Activated CD8-positive, alpha-beta T cell treated with anti-CD3 and anti-CD28 coated beads for 36 hours (primary cell): ENCODE measurements at regions not wholly inside any gene's neighbourhood (a gene's known extent, or its start where the extent isn't known, plus 50 kb on each side); places are given as distances from the start of the nearest gene placed in this dataset.
"Not testable (repeated sequence)": the region's sequence is repeated elsewhere in the genome, so short reads cannot be mapped to it uniquely, and the experiment has no call there.

Experiments
- ATAC-seq: fragments of 200-7000 bp; cut with Tn5 transposase; one replicate; pipeline ENCODE4 v1.10.0; 2021; ENCODE audit warnings: mild to moderate bottlenecking, moderate library complexity
- CTCF ChIA-PET: fragments of 350-600 bp; sonication (Branson Sonifier 250); formaldehyde crosslinking; loops from one replicate; lab custom pipeline; 2021; ENCODE audit warnings: antibody characterized with exemption; lab: Charles Lee
- POLR2A ChIA-PET: fragments of 350-600 bp; sonication (Branson Sonifier 250); formaldehyde crosslinking; loops from one replicate; lab custom pipeline; 2021; ENCODE audit warnings: antibody characterized with exemption; lab: Charles Lee
- DNase-seq: peaks from one replicate; pipeline ENCODE4 v3.0.0-alpha.2; 2020
- H3K27ac Mint-ChIP-seq: one replicate; pipeline ENCODE4 v1.8.0; 2021; ENCODE audit warnings: mild to moderate bottlenecking, mixed read lengths
- H3K27me3 Mint-ChIP-seq: one replicate; pipeline ENCODE4 v1.8.0; 2021; ENCODE audit warnings: mixed read lengths
- H3K36me3 Mint-ChIP-seq: one replicate; pipeline ENCODE4 v1.8.0; 2021; ENCODE audit warnings: low read depth, mixed read lengths
- H3K4me1 Mint-ChIP-seq: one replicate; pipeline ENCODE4 v1.8.0; 2021; ENCODE audit warnings: low read depth, mixed read lengths
- H3K4me3 Mint-ChIP-seq: one replicate; pipeline ENCODE4 v1.8.0; 2021; ENCODE audit warnings: mild to moderate bottlenecking, moderate library complexity, mixed read lengths
- H3K9me3 Mint-ChIP-seq: one replicate; pipeline ENCODE4 v1.8.0; 2021; ENCODE audit warnings: mixed read lengths
- intact Hi-C: fragments of 100-400 bp; cut with micrococcal nuclease; formaldehyde crosslinking; loops from one replicate; pipeline ENCODE4 v1.10.0; 2022
- TF ChIP-seq, protein P1 (sequence below): fragments of 200-600 bp; IDR thresholded peaks from one replicate; pipeline ENCODE4 v1.8.0; 2022; ENCODE audit warnings: antibody characterized with exemption, mild to moderate bottlenecking

DNA sequence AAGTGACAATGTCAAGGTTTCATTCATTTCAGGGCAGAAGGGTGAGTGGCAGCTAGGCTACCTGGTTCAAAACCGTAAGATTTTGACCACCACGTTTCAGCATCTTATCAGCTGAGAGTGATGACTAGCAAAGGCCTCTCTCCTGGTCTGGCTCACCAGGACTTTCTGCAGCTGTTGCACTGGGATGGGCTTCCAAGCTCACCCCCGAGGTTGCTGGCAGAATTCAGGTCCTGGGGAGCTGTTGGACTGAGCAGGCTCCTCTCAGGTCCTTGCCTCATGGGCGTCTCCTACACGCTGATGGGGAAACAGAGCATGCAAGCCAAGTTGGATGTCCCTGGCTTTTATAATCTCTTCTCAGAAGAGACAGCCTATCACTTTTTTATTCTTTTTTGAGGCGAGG is 88.8 kb upstream of the RNU6-1 start:
- intact Hi-C loops, result no loop called here
- TF ChIP-seq, protein P1, sequence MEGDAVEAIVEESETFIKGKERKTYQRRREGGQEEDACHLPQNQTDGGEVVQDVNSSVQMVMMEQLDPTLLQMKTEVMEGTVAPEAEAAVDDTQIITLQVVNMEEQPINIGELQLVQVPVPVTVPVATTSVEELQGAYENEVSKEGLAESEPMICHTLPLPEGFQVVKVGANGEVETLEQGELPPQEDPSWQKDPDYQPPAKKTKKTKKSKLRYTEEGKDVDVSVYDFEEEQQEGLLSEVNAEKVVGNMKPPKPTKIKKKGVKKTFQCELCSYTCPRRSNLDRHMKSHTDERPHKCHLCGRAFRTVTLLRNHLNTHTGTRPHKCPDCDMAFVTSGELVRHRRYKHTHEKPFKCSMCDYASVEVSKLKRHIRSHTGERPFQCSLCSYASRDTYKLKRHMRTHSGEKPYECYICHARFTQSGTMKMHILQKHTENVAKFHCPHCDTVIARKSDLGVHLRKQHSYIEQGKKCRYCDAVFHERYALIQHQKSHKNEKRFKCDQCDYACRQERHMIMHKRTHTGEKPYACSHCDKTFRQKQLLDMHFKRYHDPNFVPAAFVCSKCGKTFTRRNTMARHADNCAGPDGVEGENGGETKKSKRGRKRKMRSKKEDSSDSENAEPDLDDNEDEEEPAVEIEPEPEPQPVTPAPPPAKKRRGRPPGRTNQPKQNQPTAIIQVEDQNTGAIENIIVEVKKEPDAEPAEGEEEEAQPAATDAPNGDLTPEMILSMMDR, result no peak

DNA sequence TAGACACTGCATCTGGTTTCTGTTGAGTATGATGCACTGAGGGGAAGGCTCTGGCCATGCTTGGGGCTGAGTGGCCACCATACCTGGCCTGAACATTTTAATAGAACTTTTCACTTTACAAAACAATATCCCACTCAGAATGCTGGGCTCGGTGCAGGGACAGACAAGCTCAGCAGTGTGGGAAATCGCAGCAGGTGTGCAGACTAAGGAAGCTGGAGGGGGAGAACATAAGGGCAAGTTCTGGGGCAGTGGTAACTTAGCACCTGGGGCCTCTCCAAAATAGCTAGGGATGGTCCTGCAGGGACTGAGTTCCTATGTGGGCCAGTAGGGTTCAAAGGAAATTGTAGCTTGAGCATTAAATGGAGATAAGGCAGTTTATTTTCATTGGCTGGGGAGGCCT is 90.9 kb upstream of the RNU6-1 start:
- no peak for ATAC-seq
- H3K4me1 Mint-ChIP-seq, result no peaks in the 10 kb centered on the region
- no peaks in the 10 kb centered on the region for H3K9me3 Mint-ChIP-seq
- CTCF ChIA-PET, result no interaction called here
- H3K27ac Mint-ChIP-seq, result no peak overlapping the region
- TF ChIP-seq, protein P1, result no peak
- intact Hi-C loops, result no loop called here
- no peaks in the 10 kb centered on the region for H3K27me3 Mint-ChIP-seq
- no peak overlapping the region for H3K4me3 Mint-ChIP-seq
- no peak for DNase-seq
- POLR2A ChIA-PET, result no interaction called here
- H3K36me3 Mint-ChIP-seq, result no peaks in the 10 kb centered on the region

More for the DNA sequence above, 88.8 kb upstream of the RNU6-1 start:
- no peak for ATAC-seq
- H3K36me3 Mint-ChIP-seq, result no peaks in the 10 kb centered on the region
- DNase-seq, result no peak
- CTCF ChIA-PET, result interaction anchor here (0.7 kb wide), 1 partner anchor 226 kb away, joined by 3 read pairs; no protein-coding TSS in a partner anchor
- no peak overlapping the region for H3K27ac Mint-ChIP-seq
- no peaks in the 10 kb centered on the region for H3K4me1 Mint-ChIP-seq
- no peaks in the 10 kb centered on the region for H3K27me3 Mint-ChIP-seq
- POLR2A ChIA-PET, result no interaction called here
- peaks cover 1% of the 10 kb centered on the region for H3K9me3 Mint-ChIP-seq
- H3K4me3 Mint-ChIP-seq, result no peak overlapping the region

DNA sequence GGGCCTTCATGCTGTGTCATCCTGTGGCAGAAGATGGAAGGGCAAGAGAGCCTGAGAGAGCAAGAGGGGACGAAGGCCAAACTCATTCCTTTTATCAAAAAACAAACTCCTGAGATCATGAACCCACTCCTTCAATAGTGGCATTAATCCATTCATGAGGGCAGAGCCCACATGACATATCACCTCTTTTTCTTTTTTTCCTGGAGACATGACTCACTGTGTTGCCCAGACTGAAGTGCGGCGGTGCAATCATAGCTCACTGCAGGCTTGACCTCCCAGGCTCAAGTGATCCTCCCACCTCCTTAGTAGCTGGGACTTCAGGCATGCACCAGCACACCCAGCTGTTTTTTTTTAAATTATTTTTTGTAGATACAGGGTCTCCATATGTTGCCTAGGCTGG is 92.0 kb upstream of the RNU6-1 start:
- Mint-ChIP-seq H3K4me3 (no peak overlapping the region), H3K4me1 (no peaks in the 10 kb centered on the region), H3K27ac (no peak overlapping the region), H3K9me3 (no peaks in the 10 kb centered on the region), H3K27me3 (no peaks in the 10 kb centered on the region), H3K36me3 (no peaks in the 10 kb centered on the region)
- no peak for DNase-seq
- TF ChIP-seq, protein P1, result no peak
- ChIA-PET POLR2A (interaction anchor here (0.8 kb wide), 1 partner anchor 10 kb away, joined by 3 read pairs; no protein-coding TSS in a partner anchor), CTCF (no interaction called here)
- no peak for ATAC-seq
- intact Hi-C loops, result no loop called here

DNA sequence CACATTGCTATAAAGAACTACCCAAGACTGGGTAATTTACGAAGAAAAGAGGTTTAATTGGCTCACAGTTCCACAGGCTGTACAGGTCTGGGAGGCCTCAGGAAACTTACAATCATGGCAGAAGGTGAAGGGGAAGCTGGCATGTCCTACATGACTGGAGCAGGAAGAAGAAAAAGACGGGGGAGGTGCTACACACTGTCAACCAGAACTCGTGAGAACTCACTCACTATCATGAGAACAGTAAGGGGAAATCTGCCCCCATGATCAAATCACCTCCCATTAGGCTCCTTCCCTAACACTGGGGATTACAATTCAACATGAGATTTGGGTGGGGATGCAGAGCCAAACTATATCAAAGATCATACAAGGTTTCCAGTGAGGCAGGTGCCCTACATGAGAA is 94.3 kb upstream of the RNU6-1 start:
- POLR2A ChIA-PET, CTCF ChIA-PET, H3K27ac Mint-ChIP-seq, H3K9me3 Mint-ChIP-seq, intact Hi-C loops, ATAC-seq, DNase-seq, H3K36me3 Mint-ChIP-seq, H3K4me3 Mint-ChIP-seq, H3K4me1 Mint-ChIP-seq, H3K27me3 Mint-ChIP-seq: not testable (repeated sequence)

DNA sequence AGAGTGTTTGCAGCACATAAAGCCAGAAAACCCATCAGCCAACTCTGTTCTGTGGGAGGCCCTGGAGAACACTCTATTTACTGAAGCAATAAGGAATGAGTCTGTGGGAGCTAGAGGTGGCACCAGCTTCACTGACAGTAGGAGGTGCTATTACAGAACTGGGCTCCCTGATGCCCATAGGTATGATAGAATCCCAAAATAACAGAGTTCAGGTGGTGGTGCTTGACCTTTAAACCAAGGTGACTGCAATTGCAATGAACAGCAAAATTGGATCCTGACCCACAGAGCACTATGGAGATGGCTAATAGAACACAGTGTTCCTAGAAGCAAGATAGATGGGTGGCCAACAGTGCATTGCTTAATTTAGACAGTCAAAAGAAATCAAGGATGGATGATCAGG is 95.4 kb upstream of the RNU6-1 start:
- H3K9me3 Mint-ChIP-seq, result no peaks in the 10 kb centered on the region
- POLR2A ChIA-PET, result no interaction called here
- no peaks in the 10 kb centered on the region for H3K27me3 Mint-ChIP-seq
- ATAC-seq (no peak), DNase-seq (no peak)
- H3K4me3 Mint-ChIP-seq, result no peak overlapping the region
- CTCF ChIA-PET, result no interaction called here
- no peaks in the 10 kb centered on the region for H3K4me1 Mint-ChIP-seq
- intact Hi-C loops, result no loop called here
- TF ChIP-seq, protein P1, result no peak
- no peak overlapping the region for H3K27ac Mint-ChIP-seq
- no peaks in the 10 kb centered on the region for H3K36me3 Mint-ChIP-seq

DNA sequence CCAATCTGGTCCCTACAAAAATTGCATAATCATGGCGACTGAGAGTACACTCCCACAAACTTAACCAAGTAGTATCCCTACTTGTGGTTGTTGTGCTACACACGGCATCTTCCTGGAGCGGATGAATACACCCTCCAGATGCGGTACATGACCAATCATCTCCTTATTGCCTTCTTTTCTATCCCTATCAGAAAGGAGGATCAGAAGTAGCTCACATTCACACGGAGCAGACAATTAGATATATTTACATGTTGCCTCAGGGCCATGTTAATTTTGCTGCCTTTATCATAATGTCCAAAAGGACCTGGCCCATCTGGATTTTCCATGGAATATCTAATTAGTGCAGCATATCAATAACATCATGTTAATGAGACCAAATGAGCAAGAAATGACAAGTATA is 96.4 kb upstream of the RNU6-1 start:
- CTCF ChIA-PET, result no interaction called here
- H3K36me3 Mint-ChIP-seq, result no peaks in the 10 kb centered on the region
- DNase-seq (no peak), ATAC-seq (no peak)
- no peak overlapping the region for H3K27ac Mint-ChIP-seq
- intact Hi-C loops, result no loop called here
- H3K27me3 Mint-ChIP-seq, result no peaks in the 10 kb centered on the region
- H3K9me3 Mint-ChIP-seq, result no peaks in the 10 kb centered on the region
- TF ChIP-seq, protein P1, result no peak
- H3K4me3 Mint-ChIP-seq, result no peak overlapping the region
- H3K4me1 Mint-ChIP-seq, result no peaks in the 10 kb centered on the region
- POLR2A ChIA-PET, result no interaction called here
